Erythroblast (primary cell): ENCODE measurements at regions not wholly inside any gene's neighbourhood (a gene's known extent, or its start where the extent isn't known, plus 50 kb on each side); places are given as distances from the start of the nearest gene placed in this dataset.

Experiments
- GATA1 ChIP-seq: IDR thresholded peaks from 2 replicates; pipeline ENCODE4 v1.6.1; 2011; ENCODE audit warnings: low read depth, mild to moderate bottlenecking, control low read depth, low read length, moderate library complexity
- POLR2A ChIP-seq: IDR thresholded peaks from 2 replicates; pipeline ENCODE4 v1.6.1; 2011; ENCODE audit warnings: mild to moderate bottlenecking, low read length

- TF ChIP-seq POLR2A (no peak), GATA1 (no peak)
Measured at GRCh38 chr9:115198001-115198400, 80.0 kb upstream of the TNC start.
